ENCODE measurements at regions not wholly inside any gene's neighbourhood (a gene's known extent, or its start where the extent isn't known, plus 50 kb on each side); places are given as distances from the start of the nearest gene placed in this dataset.
A peak's percentile ranks its signal among the peaks of the same experiment; 100 is the strongest.
"Not testable (repeated sequence)": the region's sequence is repeated elsewhere in the genome, so short reads cannot be mapped to it uniquely, and the experiment has no call there.

DNA sequence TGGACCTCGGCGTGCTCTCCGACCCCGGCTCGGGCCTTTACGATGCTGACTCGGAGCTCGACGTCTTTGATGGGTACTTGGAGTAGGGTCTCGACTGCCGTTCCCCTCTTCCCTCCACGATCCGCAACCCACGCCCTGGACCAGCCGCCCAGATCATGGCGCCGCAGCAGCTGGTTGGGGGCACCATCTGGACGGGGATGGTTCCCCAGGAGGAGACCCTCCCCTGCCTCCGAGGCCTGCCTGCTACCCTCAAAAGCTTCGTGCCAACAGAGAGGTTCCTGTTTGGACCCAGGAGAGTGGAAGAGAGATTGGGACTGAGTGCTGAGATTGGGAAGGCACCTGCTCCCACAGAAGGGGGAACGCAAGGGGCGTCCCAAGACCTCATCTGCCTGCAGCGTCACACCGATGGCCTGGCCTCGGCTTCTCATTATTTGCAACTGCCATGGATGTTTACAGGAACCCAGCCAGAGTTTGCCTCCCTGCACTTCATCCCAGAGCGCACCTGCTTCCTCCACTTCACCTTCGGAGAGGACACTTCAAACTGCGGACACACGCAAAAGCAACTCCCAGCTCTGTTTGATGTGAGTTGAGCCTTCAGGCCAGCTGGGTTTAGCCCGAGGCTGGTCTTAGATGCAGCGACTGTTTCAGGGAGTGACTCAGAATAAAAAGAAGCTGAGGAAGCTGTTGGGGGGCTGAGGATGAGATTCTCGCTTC lies 58.9 kb downstream of the GOLGA6L7 start:
- not testable (repeated sequence) for H3K36me3 ChIP-seq, DNase-seq, H3K9me3 ChIP-seq, H3K27me3 ChIP-seq, H3K4me3 ChIP-seq, H3K27ac ChIP-seq, H3K4me1 ChIP-seq

DNA sequence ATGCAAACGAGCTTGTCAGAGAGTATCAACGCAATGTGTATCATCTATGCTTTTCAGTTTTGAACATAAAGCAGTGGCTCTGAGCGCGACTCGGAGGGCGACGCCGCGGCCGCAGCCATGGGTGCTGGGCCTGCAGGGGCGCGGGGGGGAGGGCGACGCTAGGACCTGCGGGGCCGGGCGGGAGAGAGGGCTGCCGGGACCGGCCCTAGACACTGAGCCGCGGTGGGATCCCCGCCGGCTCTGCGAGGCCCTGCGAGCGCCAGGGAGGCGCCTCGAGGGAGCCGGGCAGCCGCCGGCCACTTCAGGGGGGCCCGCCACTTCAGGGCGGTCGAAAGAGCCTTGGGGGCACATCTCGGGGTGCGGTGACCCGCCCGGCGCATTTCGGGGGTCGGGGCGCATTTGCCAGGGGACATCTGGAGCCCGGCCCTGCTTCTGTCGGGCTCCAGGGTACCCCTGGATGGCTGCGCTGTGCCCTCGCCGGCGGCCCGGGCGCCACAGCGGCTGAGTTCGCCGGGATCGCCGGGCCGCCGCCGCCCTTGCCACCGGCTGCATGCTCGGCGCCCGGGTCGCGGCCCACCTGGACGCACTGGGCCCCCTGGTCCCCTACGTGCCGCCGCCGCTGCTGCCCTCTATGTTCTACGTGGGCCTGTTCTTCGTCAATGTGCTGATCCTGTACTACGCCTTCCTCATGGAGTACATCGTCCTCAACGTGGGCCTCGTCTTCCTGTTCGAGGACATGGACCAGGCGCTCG lies 59.6 kb downstream of the GOLGA6L7 start:
- not testable (repeated sequence) for H3K9me3 ChIP-seq, H3K27me3 ChIP-seq, H3K4me1 ChIP-seq, H3K27ac ChIP-seq, H3K36me3 ChIP-seq, DNase-seq
- H3K4me3 ChIP-seq = peak overlapping the region in 1 of 4 donors; percentile 31

DNA sequence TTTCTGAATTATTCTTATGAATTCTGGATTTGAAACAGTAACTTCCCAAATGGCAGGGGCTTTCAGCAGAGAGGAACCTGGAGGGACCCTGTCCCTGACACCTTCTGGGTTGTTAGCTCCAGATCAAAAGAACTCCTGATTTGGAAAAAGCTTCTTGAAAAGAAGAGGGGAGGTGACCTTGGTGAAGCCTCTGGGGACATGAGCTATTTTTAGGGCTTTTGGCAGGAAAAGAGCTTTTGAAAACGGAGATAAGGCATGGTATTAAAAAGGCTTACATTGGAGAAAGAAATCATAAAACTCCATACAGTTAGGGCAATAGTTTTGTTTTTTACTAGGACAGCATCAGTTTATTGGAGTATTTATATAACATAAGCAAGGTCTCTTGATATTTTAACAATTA lies 60.3 kb downstream of the GOLGA6L7 start:
- not testable (repeated sequence) for H3K27me3 ChIP-seq, H3K9me3 ChIP-seq, DNase-seq, H3K4me3 ChIP-seq, H3K36me3 ChIP-seq, H3K4me1 ChIP-seq, H3K27ac ChIP-seq

DNA sequence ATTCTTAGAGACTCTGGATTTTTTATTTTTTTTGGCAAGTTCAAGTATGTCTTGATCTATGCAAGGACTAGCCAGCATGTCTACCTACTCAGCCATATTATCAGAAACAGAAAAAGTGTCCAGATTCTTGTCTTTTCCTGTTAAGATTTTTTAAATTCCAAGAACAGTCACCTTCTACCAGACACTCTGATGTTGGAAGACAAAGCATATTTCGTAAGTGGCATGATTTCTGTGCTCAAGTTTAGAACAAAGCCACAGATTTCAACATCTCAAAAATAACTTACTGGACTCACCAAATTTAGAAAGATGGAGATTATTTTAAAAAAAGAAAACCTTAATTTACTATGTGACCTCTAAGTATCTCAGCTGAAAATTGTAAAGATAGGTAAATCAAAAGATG lies 61.9 kb downstream of the GOLGA6L7 start:
- no peak for DNase-seq
- H3K36me3 ChIP-seq = no peaks in the 10 kb centered on the region
- no peaks in the 10 kb centered on the region for H3K4me1 ChIP-seq
- TF ChIP-seq, protein P1, sequence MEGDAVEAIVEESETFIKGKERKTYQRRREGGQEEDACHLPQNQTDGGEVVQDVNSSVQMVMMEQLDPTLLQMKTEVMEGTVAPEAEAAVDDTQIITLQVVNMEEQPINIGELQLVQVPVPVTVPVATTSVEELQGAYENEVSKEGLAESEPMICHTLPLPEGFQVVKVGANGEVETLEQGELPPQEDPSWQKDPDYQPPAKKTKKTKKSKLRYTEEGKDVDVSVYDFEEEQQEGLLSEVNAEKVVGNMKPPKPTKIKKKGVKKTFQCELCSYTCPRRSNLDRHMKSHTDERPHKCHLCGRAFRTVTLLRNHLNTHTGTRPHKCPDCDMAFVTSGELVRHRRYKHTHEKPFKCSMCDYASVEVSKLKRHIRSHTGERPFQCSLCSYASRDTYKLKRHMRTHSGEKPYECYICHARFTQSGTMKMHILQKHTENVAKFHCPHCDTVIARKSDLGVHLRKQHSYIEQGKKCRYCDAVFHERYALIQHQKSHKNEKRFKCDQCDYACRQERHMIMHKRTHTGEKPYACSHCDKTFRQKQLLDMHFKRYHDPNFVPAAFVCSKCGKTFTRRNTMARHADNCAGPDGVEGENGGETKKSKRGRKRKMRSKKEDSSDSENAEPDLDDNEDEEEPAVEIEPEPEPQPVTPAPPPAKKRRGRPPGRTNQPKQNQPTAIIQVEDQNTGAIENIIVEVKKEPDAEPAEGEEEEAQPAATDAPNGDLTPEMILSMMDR (IDR thresholded peaks at IDR 0.05) = no peak
- TF ChIP-seq POLR2A (IDR thresholded peaks at IDR 0.05) = no peak
- no peak overlapping the region for H3K4me3 ChIP-seq
- H3K27ac ChIP-seq = no peak overlapping the region
- H3K27me3 ChIP-seq = no peaks in the 10 kb centered on the region
- H3K9me3 ChIP-seq = no peaks in the 10 kb centered on the region

DNA sequence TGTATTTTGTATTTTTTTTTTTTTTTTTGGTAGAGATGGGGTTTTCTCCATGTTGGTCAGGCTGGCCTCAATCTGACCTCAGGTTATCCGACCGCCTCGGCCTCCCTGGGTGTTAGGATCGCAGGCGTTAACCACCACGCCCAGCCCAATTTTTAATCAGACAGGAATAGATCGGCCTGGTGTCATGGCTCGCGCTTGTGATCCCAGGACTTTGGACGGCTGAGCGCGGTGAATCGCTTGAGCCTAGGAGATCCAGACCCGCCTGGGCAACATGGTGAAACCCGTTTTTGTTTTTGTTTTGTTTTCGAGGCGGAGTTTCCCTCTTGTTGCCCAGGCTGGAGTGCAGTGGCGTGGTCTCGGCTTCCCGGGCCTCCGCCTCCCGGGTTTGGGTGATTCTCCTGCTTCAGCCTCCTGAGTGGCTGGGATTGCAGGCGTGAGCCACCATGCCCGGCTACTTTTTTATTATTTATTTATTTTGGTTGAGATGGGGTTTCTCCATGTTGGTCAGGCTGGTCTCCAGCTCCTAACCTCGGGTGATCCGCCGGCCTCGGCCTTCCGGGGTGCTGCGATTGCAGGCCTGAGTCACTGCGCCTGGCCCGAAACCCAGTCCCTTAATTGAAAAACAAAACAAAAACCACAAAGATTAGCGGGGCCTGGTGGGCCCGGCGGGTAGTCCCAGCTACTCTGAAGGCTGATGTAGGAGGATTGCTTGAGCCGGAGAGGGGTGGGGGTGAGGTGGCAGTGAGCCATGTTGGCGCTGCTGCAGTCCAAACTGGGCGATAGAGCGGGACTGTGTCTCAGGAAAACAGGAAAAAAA lies 63.9 kb downstream of the GOLGA6L7 start:
- H3K4me1 ChIP-seq, H3K27ac ChIP-seq, H3K36me3 ChIP-seq, H3K9me3 ChIP-seq, H3K27me3 ChIP-seq, DNase-seq, H3K4me3 ChIP-seq: not testable (repeated sequence)

DNA sequence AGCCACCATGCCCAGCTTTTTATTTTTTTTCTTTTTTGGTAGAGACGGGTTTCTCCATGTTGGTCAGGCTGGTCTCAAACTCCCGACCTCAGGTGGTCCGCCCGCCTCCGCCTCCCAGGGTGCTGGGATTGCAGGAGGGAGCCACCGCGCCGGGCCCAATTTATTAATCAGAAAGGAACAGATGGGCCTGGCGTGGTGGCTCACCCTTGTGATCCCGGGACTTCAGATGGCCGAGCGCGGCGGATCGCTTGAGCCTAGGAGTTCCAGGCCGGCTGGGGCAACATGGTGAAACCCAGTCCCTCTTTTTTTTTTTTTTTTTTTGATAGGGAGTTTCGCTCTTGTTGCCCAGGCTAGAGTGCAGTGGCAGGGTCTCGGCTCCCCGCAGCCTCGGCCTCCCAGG lies 64.6 kb downstream of the GOLGA6L7 start:
- no peak overlapping the region for H3K4me3 ChIP-seq
- H3K36me3 ChIP-seq = no peaks in the 10 kb centered on the region
- TF ChIP-seq, protein P1 (IDR thresholded peaks at IDR 0.05) = no peak
- TF ChIP-seq POLR2A (IDR thresholded peaks at IDR 0.05) = no peak
- no peak for DNase-seq
- H3K27me3 ChIP-seq = no peaks in the 10 kb centered on the region
- H3K27ac ChIP-seq = no peak overlapping the region
- H3K4me1 ChIP-seq = no peaks in the 10 kb centered on the region
- no peaks in the 10 kb centered on the region for H3K9me3 ChIP-seq

DNA sequence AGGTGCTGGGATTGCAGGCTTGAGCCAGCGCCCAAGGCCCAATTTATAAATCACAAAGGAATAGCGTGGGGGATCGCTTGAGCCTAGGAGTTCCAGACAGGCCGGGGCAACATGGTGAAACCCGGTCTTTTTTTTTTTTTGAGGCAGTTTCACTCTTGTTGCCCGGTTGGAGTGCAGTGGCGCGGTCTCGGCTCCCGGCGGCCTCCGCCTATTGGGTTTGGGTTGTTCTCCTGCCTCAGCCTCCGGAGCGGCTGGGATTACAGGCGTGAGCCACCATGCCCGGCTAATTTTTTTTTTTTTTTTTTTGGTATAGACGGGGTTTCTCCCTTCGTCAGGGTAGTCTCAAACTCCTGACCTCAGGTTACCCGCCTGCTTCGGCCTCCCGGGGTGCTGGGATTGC lies 65.0 kb downstream of the GOLGA6L7 start:
- no peaks in the 10 kb centered on the region for H3K36me3 ChIP-seq
- no peak for DNase-seq
- no peaks in the 10 kb centered on the region for H3K9me3 ChIP-seq
- TF ChIP-seq, protein P1 (IDR thresholded peaks at IDR 0.05) = no peak
- TF ChIP-seq POLR2A (IDR thresholded peaks at IDR 0.05) = no peak
- H3K4me3 ChIP-seq = no peak overlapping the region
- H3K4me1 ChIP-seq = no peaks in the 10 kb centered on the region
- no peaks in the 10 kb centered on the region for H3K27me3 ChIP-seq
- no peak overlapping the region for H3K27ac ChIP-seq

DNA sequence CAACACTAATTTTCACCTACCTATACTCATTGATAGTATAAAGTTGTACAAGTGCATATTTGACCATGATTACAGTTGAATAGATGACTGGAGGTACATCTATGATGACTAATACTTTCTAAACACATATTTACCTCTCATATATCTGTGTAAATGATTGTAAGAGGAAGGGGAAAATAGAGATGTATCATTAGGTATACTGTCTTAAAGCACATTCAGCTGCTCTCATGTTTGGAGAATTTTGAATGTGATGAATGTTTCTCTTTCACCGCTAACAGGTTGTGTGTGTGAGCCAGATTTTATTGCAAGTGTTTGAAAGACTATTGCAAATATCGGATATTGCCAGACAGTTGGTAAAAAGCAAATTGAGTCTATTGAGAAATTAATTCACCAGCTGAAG lies 66.2 kb upstream of the GOLGA8M start:
- H3K9me3 ChIP-seq, H3K36me3 ChIP-seq, H3K4me1 ChIP-seq, H3K27me3 ChIP-seq, DNase-seq, H3K4me3 ChIP-seq, H3K27ac ChIP-seq: not testable (repeated sequence)

DNA sequence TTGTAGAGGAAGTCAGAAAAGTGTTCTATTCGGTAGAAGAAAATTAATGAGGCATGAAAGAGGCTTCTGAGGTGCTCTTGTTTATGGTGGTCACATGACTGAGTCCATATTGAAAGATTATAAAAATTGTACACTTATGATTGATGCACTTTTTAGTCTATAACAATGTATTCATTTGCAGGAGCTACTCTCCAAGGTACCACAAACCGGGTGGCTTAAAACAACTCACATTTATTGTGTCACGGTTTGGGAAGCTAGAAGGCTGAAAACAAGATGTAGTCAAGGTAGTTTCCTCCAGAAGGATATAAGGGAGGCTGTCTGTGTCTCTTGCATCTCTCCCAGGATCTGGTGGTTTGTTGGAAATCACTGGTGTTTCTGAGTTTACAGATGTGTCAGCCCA lies 60.6 kb upstream of the GOLGA8M start:
- H3K4me1 ChIP-seq, H3K36me3 ChIP-seq, DNase-seq, H3K4me3 ChIP-seq, H3K27ac ChIP-seq, H3K27me3 ChIP-seq, H3K9me3 ChIP-seq: not testable (repeated sequence)

Data from Peyer's patch (tissue), 4 donors.